ENCODE measurements at regions not wholly inside any gene's neighbourhood (a gene's known extent, or its start where the extent isn't known, plus 50 kb on each side); places are given as distances from the start of the nearest gene placed in this dataset.

- Histone ChIP-seq H2AFZ (ENCODE audit: control insufficient read depth, low read depth, low read length) (no peak overlapping the region), H3K79me2 (ENCODE audit: control insufficient read depth, insufficient read depth, low read length) (no peaks in the 10 kb centered on the region), H3K27me3 (replicated peaks in 1 of 2; ENCODE audit: control insufficient read depth in 2 of 2, insufficient read depth in 2 of 2, low read length in 1 of 2) (no peaks in the 10 kb centered on the region; a peak in 2 of 4 replicates), H4K20me1 (ENCODE audit: control insufficient read depth, insufficient read depth) (no peaks in the 10 kb centered on the region), H3K36me3 (ENCODE audit: control insufficient read depth in 2 of 2, insufficient read depth in 2 of 2, low read length in 1 of 2) (no peaks in the 10 kb centered on the region), H3K4me3 (no peak overlapping the region), H3K27ac (ENCODE audit: control insufficient read depth, insufficient read depth) (no peak overlapping the region), H3K4me2 (ENCODE audit: control insufficient read depth, insufficient read depth) (no peak overlapping the region), H3K9me3 (replicated peaks; ENCODE audit: control insufficient read depth, insufficient read depth, low read length) (no peaks in the 10 kb centered on the region; the same call in 2 of the 3 replicates), H3K9ac (ENCODE audit: control insufficient read depth, insufficient read depth, low read length) (no peak overlapping the region), H3K4me1 (ENCODE audit: control insufficient read depth, insufficient read depth, low read length) (no peaks in the 10 kb centered on the region)
- no TSS peak for BruUV-seq (replicated peaks)
- intact Hi-C loops (cut with micrococcal nuclease; ENCODE audit: unreplicated experiment), result no loop called here
- in situ Hi-C loops (cut with MboI), result no loop called here
- 47% methylated on average over 10 of the region's 10 CpGs for WGBS (ENCODE audit: insufficient coverage, insufficient replicate concordance, low lambda C conversion rate, missing lambda C conversion rate)
- DNase-seq (ENCODE audit: low read depth, low spot score), result no peak
- no peak for ATAC-seq
- ChIA-PET SMC1A (ENCODE audit: uncharacterized antibody, unreplicated experiment) (no interaction called here), CTCF (no interaction called here), POLR2A (no interaction called here), RAD21 (ENCODE audit: unreplicated experiment) (no interaction called here)
- FAIRE-seq, result no peak
- TF ChIP-seq NFIC (IDR thresholded peaks at IDR 0.05; ENCODE audit: low read depth, low read length) (no peak), ETV6 (conservative IDR thresholded peaks at IDR 0.05 in 1 of 2, IDR thresholded peaks at IDR 0.05 in 1 of 2; ENCODE audit: borderline replicate concordance in 1 of 2, low read depth in 1 of 2) (no peak), SUPT20H (IDR thresholded peaks at IDR 0.05; ENCODE audit: borderline replicate concordance, control insufficient read depth, low read depth, low read length) (no peak), GABPA (IDR thresholded peaks at IDR 0.05; ENCODE audit: low read depth) (no peak)
These were observed 58.8 kb upstream of the HDAC4 start for GRCh38 chr2:239459606-239460005.

- RAD21 ChIA-PET (ENCODE audit: unreplicated experiment), result no interaction called here
- ATAC-seq (no peak), FAIRE-seq (no peak), DNase-seq (ENCODE audit: low read depth, low spot score) (no peak)
- no peaks in the 10 kb centered on the region for H3K36me3 ChIP-seq (ENCODE audit: control insufficient read depth in 2 of 2, insufficient read depth in 2 of 2, low read length in 1 of 2)
- H3K4me1 ChIP-seq (ENCODE audit: control insufficient read depth, insufficient read depth, low read length), result no peaks in the 10 kb centered on the region
- CTCF ChIA-PET, result no interaction called here
- SMC1A ChIA-PET (ENCODE audit: uncharacterized antibody, unreplicated experiment), result no interaction called here
- no peak overlapping the region for H2AFZ ChIP-seq (ENCODE audit: control insufficient read depth, low read depth, low read length)
- no peak overlapping the region for H3K4me3 ChIP-seq
- POLR2A ChIA-PET, result no interaction called here
- H3K79me2 ChIP-seq (ENCODE audit: control insufficient read depth, insufficient read depth, low read length), result no peaks in the 10 kb centered on the region
- no peak overlapping the region for H3K4me2 ChIP-seq (ENCODE audit: control insufficient read depth, insufficient read depth)
- intact Hi-C loops (cut with micrococcal nuclease; ENCODE audit: unreplicated experiment), result no loop called here
- no peaks in the 10 kb centered on the region; a peak in 1 of 4 replicates for H3K27me3 ChIP-seq (replicated peaks in 1 of 2; ENCODE audit: control insufficient read depth in 2 of 2, insufficient read depth in 2 of 2, low read length in 1 of 2)
- no peaks in the 10 kb centered on the region for H4K20me1 ChIP-seq (ENCODE audit: control insufficient read depth, insufficient read depth)
- BruUV-seq (replicated peaks), result no TSS peak
- H3K9me3 ChIP-seq (replicated peaks; ENCODE audit: control insufficient read depth, insufficient read depth, low read length), result no peaks in the 10 kb centered on the region; the same call in 2 of the 3 replicates
- no peak overlapping the region for H3K9ac ChIP-seq (ENCODE audit: control insufficient read depth, insufficient read depth, low read length)
- no peak overlapping the region for H3K27ac ChIP-seq (ENCODE audit: control insufficient read depth, insufficient read depth)
- 16% methylated on average over 6 of the region's 6 CpGs for WGBS (ENCODE audit: insufficient coverage, insufficient replicate concordance, low lambda C conversion rate, missing lambda C conversion rate)
- in situ Hi-C loops (cut with MboI), result no loop called here
- no peak for TF ChIP-seq NR2C2 (IDR thresholded peaks at IDR 0.05; ENCODE audit: borderline replicate concordance, control insufficient read depth, insufficient read length, low read depth)
- TF ChIP-seq NRF1 (conservative IDR thresholded peaks at IDR 0.05; ENCODE audit: low read depth, low read length), result no peak
- TF ChIP-seq SKIL (IDR thresholded peaks at IDR 0.05; ENCODE audit: low read depth, poor library complexity, severe bottlenecking), result no peak
- no peak for TF ChIP-seq ATF3 (IDR thresholded peaks at IDR 0.05; ENCODE audit: borderline replicate concordance, extremely low read depth, low read depth, low read length)
- TF ChIP-seq RB1 (IDR thresholded peaks at IDR 0.05; ENCODE audit: borderline replicate concordance), result no peak
- TF ChIP-seq SMAD5 (IDR thresholded peaks at IDR 0.05; ENCODE audit: low read depth), result no peak
- TF ChIP-seq SP1 (IDR thresholded peaks at IDR 0.05; ENCODE audit: low read depth, low read length), result no peak
- TF ChIP-seq GATAD2B (conservative IDR thresholded peaks at IDR 0.05; ENCODE audit: low read depth), result no peak
- no peak for TF ChIP-seq KLF5 (IDR thresholded peaks at IDR 0.05; ENCODE audit: partially characterized antibody)
- TF ChIP-seq ASH2L (IDR thresholded peaks at IDR 0.05; ENCODE audit: borderline replicate concordance, low read depth), result no peak
- TF ChIP-seq SRF (IDR thresholded peaks at IDR 0.05; ENCODE audit: low read depth in 2 of 2, low read length in 2 of 2), result no peak
- TF ChIP-seq POLR2A (IDR thresholded peaks at IDR 0.05; ENCODE audit: low read depth, low read length), result no peak
- TF ChIP-seq POLR2AphosphoS5 (IDR thresholded peaks at IDR 0.05; ENCODE audit: low read length), result no peak
- TF ChIP-seq ZNF384 (IDR thresholded peaks at IDR 0.05; ENCODE audit: borderline replicate concordance, low read depth, low read length), result no peak
- no peak for TF ChIP-seq HCFC1 (IDR thresholded peaks at IDR 0.05; ENCODE audit: low read length)
These were observed 58.2 kb upstream of the HDAC4 start for GRCh38 chr2:239459056-239459455.

Measured in GM12878 (cell line).